Putamen (tissue), 1 donor: ENCODE measurements at regions not wholly inside any gene's neighbourhood (a gene's known extent, or its start where the extent isn't known, plus 50 kb on each side); places are given as distances from the start of the nearest gene placed in this dataset.

Experiments
- DNase-seq: peaks from one replicate; pipeline ENCODE4 v3.0.0-alpha.2; 2016; ENCODE audit warnings: low spot score

DNA sequence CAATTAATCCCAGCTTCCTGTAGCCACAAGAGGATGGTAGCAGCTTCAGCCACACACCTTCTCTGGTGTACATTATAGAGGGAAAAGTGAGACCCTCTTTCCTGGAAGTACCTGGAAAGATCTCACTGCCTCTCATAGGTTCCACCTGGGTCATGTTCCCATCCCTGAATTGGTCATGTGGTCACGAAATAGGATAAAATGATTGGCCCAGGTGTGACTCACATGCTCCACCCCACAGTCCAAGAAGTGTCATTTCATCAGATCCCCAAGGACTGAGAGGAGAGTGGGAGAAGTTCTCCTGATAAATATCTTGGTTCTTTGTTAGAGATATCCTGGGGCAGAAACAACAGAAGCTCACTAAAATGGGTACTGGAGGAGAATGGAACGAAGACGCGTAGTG, 142.4 kb downstream of the QRSL1 start:
- no peak for DNase-seq

DNA sequence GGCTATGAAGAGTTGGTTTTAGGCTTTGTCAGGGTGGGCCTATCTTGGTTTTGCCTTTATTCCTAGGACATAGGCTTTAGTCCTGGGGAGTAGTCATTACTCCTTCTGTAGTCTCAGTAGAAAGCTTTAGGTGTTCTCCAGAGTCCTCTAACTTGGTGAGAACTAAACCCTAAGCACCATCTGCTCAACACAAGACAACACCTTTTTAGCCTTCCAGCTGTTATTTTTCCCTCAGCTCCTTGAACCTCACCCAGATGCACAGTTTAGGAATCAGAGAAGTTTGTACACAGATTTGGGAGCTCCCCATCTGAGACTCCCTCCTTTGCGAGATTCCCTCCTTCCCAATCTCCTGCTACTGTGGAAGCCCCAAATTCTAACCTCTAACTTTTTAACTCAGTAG, 141.3 kb downstream of the QRSL1 start:
- no peak for DNase-seq

DNA sequence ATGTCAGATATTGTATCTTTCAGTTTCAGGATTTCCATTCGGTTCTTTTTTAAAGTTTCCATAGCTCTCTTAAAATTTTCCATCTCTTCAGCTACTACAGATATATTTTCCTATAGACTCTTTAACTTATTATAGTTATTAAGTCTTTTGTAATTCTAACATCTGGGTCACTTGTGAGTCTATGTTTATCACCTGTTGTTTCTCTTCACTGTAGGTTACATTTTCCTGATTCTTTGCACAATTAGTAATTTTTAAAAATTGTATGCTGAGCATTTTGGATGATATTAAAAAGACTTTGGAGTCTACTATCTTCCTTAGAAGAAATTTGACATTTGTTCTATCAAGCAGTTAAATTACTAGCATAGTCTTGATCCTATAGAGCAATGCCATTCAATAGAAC, 140.7 kb downstream of the QRSL1 start:
- DNase-seq: no peak

DNA sequence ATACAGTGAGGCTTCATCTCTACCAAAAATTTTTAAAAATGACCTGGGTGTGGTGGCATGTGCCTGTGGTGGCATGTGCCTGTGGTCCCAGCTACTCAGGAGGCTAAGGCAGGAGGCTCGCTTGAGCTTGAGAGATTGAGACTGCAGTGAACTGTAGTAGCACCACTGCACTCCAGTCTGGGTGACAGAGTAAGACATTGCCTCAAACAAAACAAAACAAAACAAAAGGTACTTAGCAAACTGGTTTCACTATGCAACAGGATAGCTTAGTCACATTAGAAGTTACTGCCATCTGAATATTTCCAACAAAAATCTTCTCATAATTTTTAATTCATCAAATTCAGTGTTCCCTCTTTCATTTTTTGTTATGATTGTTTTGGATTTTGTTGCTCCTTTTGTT, 137.9 kb downstream of the QRSL1 start:
- DNase-seq: no peak

DNA sequence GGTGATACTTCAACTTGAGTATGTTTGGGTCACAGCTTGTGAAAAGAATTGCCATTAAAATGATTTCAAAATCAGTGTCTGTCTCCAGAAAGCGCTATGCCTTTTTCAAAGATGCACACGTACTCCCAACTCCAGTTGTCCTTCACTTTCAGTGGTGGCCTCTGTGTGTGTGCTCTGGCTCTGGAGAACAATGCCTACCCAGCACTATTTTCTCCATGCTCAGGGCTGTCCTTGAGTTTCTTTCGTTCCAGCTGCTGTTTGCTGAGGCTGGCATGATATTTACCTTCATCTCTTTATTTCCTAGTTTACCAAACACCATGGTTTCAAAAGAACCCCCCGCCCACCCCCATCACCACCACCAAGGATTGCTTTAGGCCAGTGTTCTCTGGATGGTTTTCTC, 136.8 kb downstream of the QRSL1 start:
- no peak for DNase-seq

DNA sequence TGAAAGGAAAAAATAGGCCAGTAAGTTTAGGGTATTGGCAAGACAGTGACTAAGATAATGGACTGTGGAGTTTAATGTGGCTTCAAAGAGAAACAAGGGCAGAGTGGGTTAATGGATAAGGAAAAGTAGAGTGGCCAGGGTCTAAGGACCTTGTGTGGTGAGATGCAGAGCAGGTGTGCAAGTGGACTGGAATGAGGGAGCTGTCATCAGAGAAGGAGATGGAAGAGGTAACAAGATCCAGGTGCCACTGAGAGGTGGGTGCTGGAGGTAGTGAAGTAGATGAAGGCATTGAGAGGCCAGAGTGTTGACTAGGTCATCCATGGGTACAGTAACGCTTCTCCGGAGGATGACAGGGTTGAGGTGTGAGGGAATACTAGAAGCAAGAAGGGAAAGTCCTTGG, 136.1 kb downstream of the QRSL1 start:
- DNase-seq: no peak

DNA sequence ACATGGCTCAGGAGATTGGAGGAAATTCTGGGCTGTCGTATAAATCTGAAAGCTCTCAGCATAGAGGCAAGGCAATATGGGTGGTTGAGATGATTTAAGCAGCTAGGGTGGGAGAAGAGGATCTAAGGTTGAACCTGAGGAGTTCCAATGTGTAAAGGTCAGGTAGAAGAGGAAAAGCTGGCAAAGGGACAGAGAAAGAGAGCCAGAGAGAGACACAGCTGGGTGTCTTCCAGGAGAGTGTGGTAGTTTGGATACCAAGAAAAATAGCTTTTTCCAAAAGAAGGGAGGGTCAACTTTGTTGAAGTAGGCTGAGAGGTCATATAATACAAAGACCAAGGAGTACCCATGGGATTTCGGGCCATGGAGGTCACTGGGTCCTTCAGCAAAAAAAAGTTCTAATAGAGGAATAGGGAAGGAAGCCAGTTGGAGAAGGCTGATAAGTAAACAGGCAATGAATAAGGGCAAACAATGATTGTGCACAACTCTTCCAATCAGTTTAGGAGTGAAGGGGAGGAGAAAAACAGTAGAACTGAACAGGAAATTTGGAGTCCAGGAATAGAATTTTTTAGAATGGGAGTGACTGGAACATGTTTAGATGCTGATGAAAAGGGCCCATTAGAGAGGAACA, 135.1 kb downstream of the QRSL1 start:
- DNase-seq: no peak

DNA sequence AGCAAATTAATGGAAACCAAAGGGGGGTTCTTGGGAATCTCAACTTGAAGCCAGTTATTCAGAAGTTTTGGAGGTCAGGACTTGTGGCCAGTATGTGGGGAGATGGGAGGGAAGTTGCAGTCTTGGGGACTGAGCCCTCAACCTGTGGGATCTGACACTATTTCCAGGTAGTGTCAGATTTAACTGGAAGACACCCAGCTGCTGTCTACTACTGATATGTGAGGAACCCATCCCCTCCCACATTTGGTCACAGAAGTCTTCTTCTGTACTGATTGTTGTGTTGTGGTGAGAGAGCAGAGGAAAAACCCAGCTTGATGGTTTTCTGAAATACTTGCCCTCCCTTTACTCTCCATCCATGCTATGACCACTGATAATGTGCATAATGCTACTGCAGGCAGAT, 134.0 kb downstream of the QRSL1 start:
- no peak for DNase-seq

DNA sequence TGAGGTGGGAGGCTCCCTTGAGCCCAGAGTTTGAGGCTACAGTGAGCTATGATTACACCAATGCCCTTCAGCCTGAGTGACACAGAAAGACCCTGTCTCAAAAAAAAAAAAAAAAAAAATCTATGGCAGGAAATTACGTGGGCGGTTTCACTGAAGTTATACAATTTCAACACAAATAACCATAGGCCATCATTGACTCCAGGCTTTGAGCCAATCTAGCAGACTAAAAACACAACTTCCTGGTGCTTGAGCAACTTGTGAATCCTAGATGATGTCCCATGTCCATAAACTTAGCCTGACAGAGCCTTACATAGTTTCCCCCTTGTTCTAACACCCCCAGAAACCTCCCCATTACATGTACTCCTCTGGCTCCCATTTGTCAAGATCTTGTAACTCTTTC, 131.8 kb downstream of the QRSL1 start:
- DNase-seq: no peak

DNA sequence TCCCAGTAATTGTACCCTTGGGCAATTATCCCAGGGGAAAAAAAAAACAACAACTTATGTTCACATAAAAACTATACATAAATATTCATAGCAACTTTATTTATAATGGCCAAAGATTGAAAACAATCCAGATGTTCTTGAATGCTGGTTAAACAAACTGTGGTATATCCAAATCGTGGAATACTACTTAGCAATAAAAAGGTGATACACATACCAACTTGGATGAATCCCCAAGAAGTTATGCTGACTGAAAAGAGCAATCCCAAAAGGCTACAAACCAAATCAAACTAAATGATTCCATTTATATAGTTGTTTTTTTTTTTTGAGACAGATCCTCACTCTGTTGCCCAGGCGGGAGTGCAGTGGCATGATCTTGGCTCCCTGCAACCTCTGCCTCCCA, 129.7 kb downstream of the QRSL1 start:
- DNase-seq: no peak

DNA sequence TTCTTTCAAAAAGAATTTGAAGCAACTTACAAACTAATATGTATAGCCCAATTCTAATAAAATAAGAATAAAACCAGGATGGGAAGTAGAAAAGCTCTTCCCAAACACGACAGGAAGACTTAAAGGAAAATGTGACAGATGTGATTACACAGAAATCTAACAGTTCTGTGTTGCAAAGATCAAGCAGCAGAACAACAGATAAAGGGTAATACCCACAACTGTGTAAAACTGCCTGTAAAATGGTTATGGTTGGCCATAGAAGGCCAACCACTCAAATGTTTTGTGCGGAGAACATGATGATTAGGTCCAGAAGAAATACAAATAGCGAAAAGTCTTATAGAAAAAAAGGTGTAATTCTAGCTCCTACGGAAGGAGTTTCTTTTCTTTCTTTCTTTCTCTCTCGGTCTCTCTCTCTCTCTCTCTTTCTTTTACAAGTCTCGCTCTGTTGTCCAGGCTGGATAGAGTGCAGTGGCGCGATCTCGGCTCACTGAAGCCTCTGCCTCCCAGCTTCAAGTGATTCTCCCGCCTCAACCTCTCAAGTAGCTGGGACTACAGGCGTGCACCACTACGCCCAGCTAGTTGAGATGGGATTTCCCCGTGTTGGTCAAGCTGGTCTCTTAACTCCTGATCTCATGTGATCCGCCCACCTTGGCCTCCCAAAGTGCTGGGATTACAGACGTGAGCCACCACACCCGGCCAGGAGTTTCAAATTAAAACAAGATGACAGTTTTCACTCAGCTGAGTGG, 128.5 kb downstream of the QRSL1 start:
- DNase-seq: no peak

DNA sequence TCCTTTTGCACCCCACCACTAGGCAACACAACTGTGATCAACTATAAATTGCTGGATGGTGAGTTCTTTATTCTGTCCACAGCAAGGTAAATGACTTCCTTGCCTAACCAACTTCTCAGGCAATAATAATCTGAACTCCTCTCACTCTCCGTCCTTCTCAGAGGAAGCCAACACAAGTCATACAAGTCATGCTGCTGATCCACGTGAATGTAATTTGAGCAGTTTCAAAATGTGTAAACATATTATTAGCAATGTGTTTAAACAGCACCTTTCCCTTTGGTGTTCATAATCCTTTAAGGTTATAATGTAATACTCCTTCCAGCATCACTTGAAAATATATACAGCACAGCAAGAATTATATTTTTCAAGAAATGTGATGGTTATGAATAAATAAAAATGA, 127.9 kb downstream of the QRSL1 start:
- DNase-seq: no peak

DNA sequence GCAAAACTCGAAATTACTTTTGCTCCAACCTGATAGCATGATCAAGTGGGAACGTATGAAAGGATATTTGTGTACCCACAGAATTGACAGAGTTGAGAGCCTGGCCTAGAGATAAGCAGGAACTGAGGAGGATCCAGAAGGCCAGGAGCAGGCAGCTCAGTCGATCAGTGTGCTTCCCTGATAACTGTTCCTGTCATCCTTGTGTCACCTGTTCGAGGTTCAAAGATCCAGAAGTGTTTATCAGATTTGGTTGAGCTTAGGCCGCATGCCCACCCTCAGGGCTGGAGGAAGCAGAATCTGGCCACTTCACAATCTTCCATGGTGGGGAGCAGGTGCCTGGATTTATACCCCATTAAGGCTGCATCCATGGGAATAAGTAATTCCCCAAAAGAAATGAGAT, 124.8 kb downstream of the QRSL1 start:
- DNase-seq: no peak

DNA sequence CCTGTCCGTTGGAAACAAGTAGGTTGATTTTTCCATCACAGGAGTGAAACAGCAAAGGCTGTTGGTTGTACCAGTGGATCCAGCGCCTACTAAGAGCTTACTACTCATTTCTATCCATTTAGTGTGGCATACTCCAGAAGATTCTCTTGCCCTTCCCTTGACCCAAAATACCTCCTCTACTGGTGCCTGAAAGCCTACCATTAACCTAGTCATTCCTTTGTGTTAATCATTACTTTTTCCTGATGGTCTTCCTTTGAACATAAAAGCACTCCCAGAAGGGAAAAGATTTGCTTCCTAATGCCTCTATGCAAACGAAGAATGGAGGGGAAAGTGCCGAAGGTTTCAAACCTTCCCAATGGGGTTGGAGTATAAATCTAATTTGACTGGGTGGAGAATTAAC, 123.3 kb downstream of the QRSL1 start:
- DNase-seq: no peak

DNA sequence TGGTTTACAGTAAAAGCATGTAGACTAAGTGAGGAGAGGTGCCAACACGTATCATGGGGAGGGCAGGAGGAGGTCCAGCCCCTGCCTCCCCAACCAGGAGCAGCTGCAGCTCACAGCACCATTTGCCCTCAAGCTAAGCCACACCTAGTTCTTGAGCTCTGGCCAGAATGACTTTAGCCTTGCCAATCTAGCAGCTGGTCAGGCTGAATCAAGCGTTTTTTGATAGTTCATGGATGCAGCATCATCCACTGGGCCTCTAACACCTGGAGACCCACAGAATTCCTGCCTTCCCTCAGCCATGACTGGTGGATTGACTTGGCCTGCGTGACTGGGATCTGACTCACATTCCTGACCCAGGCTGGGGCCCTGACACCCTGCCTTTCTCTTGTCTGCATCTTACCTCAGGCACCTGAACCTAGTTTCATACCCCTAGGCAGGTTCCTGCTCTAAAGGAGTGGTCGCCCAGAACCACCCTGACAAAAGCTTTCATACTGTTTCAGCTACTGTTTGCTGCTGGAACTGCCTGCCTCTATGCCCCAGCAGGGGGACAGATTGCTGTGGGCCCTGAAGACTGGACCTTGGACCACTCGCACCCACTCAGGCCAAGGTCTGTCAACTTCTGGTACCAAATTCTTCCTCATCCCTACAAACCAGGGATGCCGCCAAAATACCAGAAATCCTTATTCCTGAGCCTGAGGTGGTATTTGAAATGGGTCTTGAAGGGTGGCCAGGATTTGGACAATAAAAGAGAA, 122.3 kb downstream of the QRSL1 start:
- DNase-seq: no peak

DNA sequence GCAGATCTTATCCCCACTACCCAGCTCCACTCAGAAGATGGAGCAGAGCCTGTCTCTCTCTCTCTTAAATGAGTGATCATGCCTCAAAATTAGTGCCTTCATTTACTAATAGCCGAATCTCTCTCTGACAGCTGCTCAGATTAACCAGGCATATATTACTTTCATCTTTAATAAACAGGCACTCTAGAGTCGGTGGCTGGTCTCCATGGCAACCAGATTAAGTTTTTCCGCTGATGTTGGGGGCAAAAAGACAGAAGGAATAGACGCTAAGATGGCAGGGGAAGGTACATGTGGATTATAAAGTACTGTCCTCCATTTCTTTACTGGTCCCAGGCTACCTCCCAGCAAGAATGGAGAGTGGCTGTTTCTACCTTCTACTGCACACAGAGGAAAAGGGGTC, 121.6 kb downstream of the QRSL1 start:
- DNase-seq: no peak

DNA sequence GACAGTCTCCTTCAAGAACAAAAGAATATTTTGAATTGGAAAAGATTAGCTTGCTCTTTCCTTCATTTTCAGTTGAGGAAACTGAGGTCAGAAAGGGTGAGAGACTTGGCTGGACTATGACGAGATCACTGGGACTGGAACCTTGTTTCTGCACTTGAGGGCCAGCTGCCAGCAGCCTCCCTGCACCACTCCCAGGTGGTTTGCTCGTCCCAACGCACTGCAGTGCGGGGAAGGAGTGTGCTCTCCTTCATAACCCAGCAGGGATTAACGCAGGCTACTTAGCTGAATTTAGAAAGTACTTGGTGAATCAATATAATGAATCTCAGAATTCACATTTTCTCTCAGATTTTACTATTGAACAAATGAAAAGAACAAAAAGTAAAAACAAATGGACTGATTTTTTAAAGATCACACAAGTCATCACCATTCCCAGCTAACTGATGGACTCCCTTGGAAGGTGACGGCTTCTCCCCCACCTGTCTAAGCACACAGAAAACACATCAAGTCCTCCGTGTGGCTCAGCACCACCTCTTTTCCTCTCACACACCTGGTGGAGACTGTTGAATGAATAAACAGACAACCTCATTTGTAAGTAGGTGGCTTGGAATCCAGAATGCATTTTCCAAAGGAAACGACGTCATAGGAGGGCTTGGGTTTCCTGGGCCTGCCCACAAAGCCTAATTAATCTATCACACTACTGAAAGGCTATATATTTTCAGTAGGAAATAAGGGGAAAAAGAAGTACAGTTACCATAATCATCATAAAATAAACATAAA, 121.0 kb downstream of the QRSL1 start:
- no peak for DNase-seq

DNA sequence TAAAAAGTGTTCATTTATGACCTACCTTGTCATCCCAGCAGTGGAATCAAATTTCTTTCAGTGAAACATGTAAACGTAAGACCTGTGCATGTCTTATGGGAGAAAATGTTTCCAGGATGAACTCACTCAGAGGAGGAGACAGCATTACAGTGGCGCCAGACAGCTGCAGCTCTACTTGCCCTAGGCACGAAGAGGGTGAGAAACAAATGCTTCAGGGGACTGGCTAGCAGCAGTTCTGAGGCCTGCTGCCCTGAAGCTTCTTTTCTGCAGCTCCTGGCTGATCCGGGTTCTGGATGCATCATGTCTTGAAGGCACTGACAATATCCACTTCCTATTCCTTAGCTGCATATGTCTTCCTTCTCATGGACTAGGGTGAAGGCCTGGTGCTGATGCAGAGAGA, 120.2 kb downstream of the QRSL1 start:
- no peak for DNase-seq

DNA sequence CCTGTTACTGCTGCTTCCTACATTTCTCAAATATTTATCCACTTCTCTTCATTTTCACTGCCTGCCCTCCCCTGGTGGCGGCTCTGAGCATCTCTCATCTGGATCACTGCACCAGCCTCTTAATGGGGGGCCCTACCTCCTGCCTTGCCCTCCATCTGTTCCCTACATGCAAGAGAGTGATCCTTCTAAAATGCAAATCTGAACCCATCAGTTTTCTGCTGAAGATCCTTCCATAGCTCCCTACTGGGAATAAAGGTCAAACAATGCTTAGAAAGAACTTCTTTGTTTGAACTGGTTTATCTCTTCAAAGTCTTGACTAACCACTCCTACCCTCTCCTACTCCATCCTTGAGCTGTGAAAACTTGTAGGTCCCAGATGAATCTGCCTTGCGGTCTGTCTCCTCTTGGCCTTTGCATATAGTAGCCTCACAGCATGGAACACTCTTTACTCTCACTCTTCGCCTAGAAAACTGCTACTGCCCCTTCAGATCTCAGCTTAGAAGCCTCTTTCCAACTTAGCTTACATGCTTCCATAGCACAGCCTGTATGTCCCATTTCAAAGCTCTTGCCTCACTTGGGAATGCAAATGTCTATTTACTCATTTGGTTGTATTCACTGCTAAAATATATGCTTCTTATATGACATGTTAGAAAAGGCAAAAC, 119.3 kb downstream of the QRSL1 start:
- DNase-seq: no peak

DNA sequence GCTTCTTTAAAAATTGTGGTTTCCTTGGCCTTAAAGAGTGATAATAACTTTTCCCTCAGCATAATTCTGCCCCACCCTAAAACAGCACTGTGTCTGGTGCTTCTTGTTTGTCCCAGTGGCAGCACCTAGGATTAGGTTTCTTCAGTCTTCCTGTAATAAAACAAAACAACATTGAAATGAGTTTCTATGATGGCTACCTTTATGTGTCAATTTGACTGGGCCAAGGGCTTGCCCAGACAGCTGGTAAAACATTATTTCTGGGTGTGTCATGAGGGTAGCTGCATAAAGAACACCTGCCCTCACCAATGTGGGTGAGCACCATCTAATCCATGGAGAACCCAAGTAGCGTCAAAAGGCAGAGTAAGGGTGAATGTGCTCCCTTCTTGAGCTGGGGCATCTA, 117.8 kb downstream of the QRSL1 start:
- no peak for DNase-seq

DNA sequence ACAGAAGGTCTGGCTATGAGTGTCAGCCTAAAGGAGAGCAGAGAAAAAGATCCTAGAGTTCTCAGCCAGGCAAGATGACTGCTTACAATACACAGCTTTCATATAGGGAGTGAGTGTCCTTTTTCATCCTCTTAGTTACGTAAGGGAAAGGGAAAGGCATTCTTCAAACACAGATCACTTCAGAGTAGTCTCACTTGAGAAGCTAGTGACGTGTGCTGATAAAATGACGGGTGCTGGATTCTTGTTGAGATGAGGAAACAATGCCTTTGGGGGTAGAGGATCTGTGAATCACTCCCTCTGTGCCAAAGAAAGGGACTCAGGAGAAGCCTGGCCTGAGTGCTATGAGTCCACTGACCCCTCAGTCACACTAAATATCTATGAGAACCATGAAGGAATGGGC, 117.3 kb downstream of the QRSL1 start:
- DNase-seq: no peak
